T-helper 1 cell treated with Interleukin-12 subunit alpha and Interleukin-12 subunit beta and Interleukin-4 antibody, amounts not matched to agents 30 μg/mL and 1 μg/mL, for 36 hours (primary cell): ENCODE measurements at regions not wholly inside any gene's neighbourhood (a gene's known extent, or its start where the extent isn't known, plus 50 kb on each side); places are given as distances from the start of the nearest gene placed in this dataset.
"Not testable (repeated sequence)": the region's sequence is repeated elsewhere in the genome, so short reads cannot be mapped to it uniquely, and the experiment has no call there.

ENCODE experiments used
- H3K27ac Mint-ChIP-seq: one replicate; pipeline ENCODE4 v1.8.0; 2021; ENCODE audit warnings: mild to moderate bottlenecking, mixed read lengths
- H3K27me3 Mint-ChIP-seq: one replicate; pipeline ENCODE4 v1.8.0; 2021; ENCODE audit warnings: low read depth, mixed read lengths
- H3K36me3 Mint-ChIP-seq: one replicate; pipeline ENCODE4 v1.8.0; 2021; ENCODE audit warnings: low read depth, mixed read lengths
- H3K4me1 Mint-ChIP-seq: one replicate; pipeline ENCODE4 v1.8.0; 2021; ENCODE audit warnings: low read depth, mixed read lengths
- H3K4me3 Mint-ChIP-seq: one replicate; pipeline ENCODE4 v1.8.0; 2021; ENCODE audit warnings: mild to moderate bottlenecking, moderate library complexity, mixed read lengths
- H3K9me3 Mint-ChIP-seq: one replicate; pipeline ENCODE4 v1.8.0; 2021; ENCODE audit warnings: mixed read lengths

GRCh38 chr7:13563257-13563656 is 426.2 kb downstream of the ETV1 start:
- H3K27ac Mint-ChIP-seq, result no peak overlapping the region
- H3K27me3 Mint-ChIP-seq, result no peaks in the 10 kb centered on the region
- H3K4me1 Mint-ChIP-seq, result no peaks in the 10 kb centered on the region
- no peak overlapping the region for H3K4me3 Mint-ChIP-seq
- H3K36me3 Mint-ChIP-seq, result no peaks in the 10 kb centered on the region
- peaks cover 3% of the 10 kb centered on the region for H3K9me3 Mint-ChIP-seq

GRCh38 chr7:13563680-13564079 is 425.8 kb downstream of the ETV1 start:
- H3K27ac Mint-ChIP-seq, result no peak overlapping the region
- H3K27me3 Mint-ChIP-seq, result no peaks in the 10 kb centered on the region
- H3K4me3 Mint-ChIP-seq, result no peak overlapping the region
- peaks cover 3% of the 10 kb centered on the region for H3K9me3 Mint-ChIP-seq
- no peaks in the 10 kb centered on the region for H3K4me1 Mint-ChIP-seq
- no peaks in the 10 kb centered on the region for H3K36me3 Mint-ChIP-seq

- H3K27ac Mint-ChIP-seq, result no peak overlapping the region
- H3K4me1 Mint-ChIP-seq, result no peaks in the 10 kb centered on the region
- H3K9me3 Mint-ChIP-seq, result no peaks in the 10 kb centered on the region
- H3K4me3 Mint-ChIP-seq, result no peak overlapping the region
- H3K36me3 Mint-ChIP-seq, result no peaks in the 10 kb centered on the region
- no peaks in the 10 kb centered on the region for H3K27me3 Mint-ChIP-seq
Measured at GRCh38 chr7:13577566-13578145, 411.8 kb downstream of the ETV1 start.

GRCh38 chr7:13578294-13578693 is 411.2 kb downstream of the ETV1 start:
- Mint-ChIP-seq H3K4me3 (no peak overlapping the region), H3K27ac (no peak overlapping the region), H3K4me1 (no peaks in the 10 kb centered on the region)

GRCh38 chr7:13581097-13581496 is 408.4 kb downstream of the ETV1 start:
- no peak overlapping the region for H3K27ac Mint-ChIP-seq
- H3K4me3 Mint-ChIP-seq, result no peak overlapping the region
- H3K27me3 Mint-ChIP-seq, result no peaks in the 10 kb centered on the region
- H3K4me1 Mint-ChIP-seq, result no peaks in the 10 kb centered on the region
- H3K36me3 Mint-ChIP-seq, result no peaks in the 10 kb centered on the region
- H3K9me3 Mint-ChIP-seq, result no peaks in the 10 kb centered on the region

More at GRCh38 chr7:13578294-13578693, 411.2 kb downstream of the ETV1 start:
- H3K36me3 Mint-ChIP-seq, result no peaks in the 10 kb centered on the region
- H3K9me3 Mint-ChIP-seq, result no peaks in the 10 kb centered on the region
- H3K27me3 Mint-ChIP-seq, result no peaks in the 10 kb centered on the region

- Mint-ChIP-seq H3K27me3 (no peaks in the 10 kb centered on the region), H3K4me3 (no peak overlapping the region), H3K9me3 (peaks cover 12% of the 10 kb centered on the region), H3K27ac (no peak overlapping the region), H3K4me1 (no peaks in the 10 kb centered on the region), H3K36me3 (no peaks in the 10 kb centered on the region)
Measured at GRCh38 chr7:13593854-13594253, 395.6 kb downstream of the ETV1 start.

- Mint-ChIP-seq H3K36me3 (no peaks in the 10 kb centered on the region), H3K27ac (no peak overlapping the region), H3K4me3 (no peak overlapping the region), H3K27me3 (no peaks in the 10 kb centered on the region), H3K4me1 (no peaks in the 10 kb centered on the region), H3K9me3 (peaks cover 10% of the 10 kb centered on the region)
Measured at GRCh38 chr7:13602036-13602435, 387.4 kb downstream of the ETV1 start.

GRCh38 chr7:13603016-13603415 is 386.4 kb downstream of the ETV1 start:
- H3K9me3 Mint-ChIP-seq, result peaks cover 10% of the 10 kb centered on the region
- no peak overlapping the region for H3K27ac Mint-ChIP-seq
- H3K4me3 Mint-ChIP-seq, result no peak overlapping the region
- H3K36me3 Mint-ChIP-seq, result no peaks in the 10 kb centered on the region
- H3K4me1 Mint-ChIP-seq, result no peaks in the 10 kb centered on the region
- H3K27me3 Mint-ChIP-seq, result no peaks in the 10 kb centered on the region

GRCh38 chr7:13603661-13604060 is 385.8 kb downstream of the ETV1 start:
- H3K4me3 Mint-ChIP-seq, result no peak overlapping the region
- H3K36me3 Mint-ChIP-seq, result no peaks in the 10 kb centered on the region
- H3K27me3 Mint-ChIP-seq, result no peaks in the 10 kb centered on the region
- H3K27ac Mint-ChIP-seq, result no peak overlapping the region
- no peaks in the 10 kb centered on the region for H3K4me1 Mint-ChIP-seq
- H3K9me3 Mint-ChIP-seq, result peaks cover 10% of the 10 kb centered on the region

- Mint-ChIP-seq H3K36me3 (no peaks in the 10 kb centered on the region), H3K9me3 (peaks cover 10% of the 10 kb centered on the region), H3K4me1 (no peaks in the 10 kb centered on the region), H3K27ac (no peak overlapping the region), H3K27me3 (no peaks in the 10 kb centered on the region), H3K4me3 (no peak overlapping the region)
Measured at GRCh38 chr7:13604178-13604577, 385.3 kb downstream of the ETV1 start.

GRCh38 chr7:13610372-13610771 is 379.1 kb downstream of the ETV1 start:
- Mint-ChIP-seq H3K4me1 (no peaks in the 10 kb centered on the region), H3K27me3 (no peaks in the 10 kb centered on the region), H3K4me3 (no peak overlapping the region), H3K27ac (no peak overlapping the region), H3K36me3 (no peaks in the 10 kb centered on the region), H3K9me3 (peaks cover 10% of the 10 kb centered on the region)

GRCh38 chr7:13615679-13616078 is 373.8 kb downstream of the ETV1 start:
- Mint-ChIP-seq H3K27ac (no peak overlapping the region), H3K4me3 (no peak overlapping the region), H3K4me1 (no peaks in the 10 kb centered on the region), H3K27me3 (no peaks in the 10 kb centered on the region), H3K9me3 (peaks cover 2% of the 10 kb centered on the region), H3K36me3 (no peaks in the 10 kb centered on the region)

GRCh38 chr7:13627455-13627854 is 362.0 kb downstream of the ETV1 start:
- Mint-ChIP-seq H3K4me1 (no peaks in the 10 kb centered on the region), H3K27ac (no peak overlapping the region)

GRCh38 chr7:13628239-13629001 is 361.0 kb downstream of the ETV1 start:
- Mint-ChIP-seq H3K4me1 (no peaks in the 10 kb centered on the region), H3K4me3 (no peak overlapping the region), H3K27ac (no peak overlapping the region), H3K36me3 (no peaks in the 10 kb centered on the region), H3K27me3 (no peaks in the 10 kb centered on the region), H3K9me3 (peaks cover 5% of the 10 kb centered on the region)

More at GRCh38 chr7:13627455-13627854, 362.0 kb downstream of the ETV1 start:
- no peaks in the 10 kb centered on the region for H3K36me3 Mint-ChIP-seq
- H3K27me3 Mint-ChIP-seq, result no peaks in the 10 kb centered on the region
- no peak overlapping the region for H3K4me3 Mint-ChIP-seq
- peaks cover 4% of the 10 kb centered on the region for H3K9me3 Mint-ChIP-seq

- not testable (repeated sequence) for H3K27ac Mint-ChIP-seq, H3K9me3 Mint-ChIP-seq, H3K4me3 Mint-ChIP-seq, H3K4me1 Mint-ChIP-seq, H3K27me3 Mint-ChIP-seq, H3K36me3 Mint-ChIP-seq
Measured at GRCh38 chr7:13631207-13632049, 358.0 kb downstream of the ETV1 start.
